ENCODE measurements at regions not wholly inside any gene's neighbourhood (a gene's known extent, or its start where the extent isn't known, plus 50 kb on each side); places are given as distances from the start of the nearest gene placed in this dataset.

- Histone ChIP-seq H3K4me3 (ENCODE audit: low read depth, low read length) (no peak overlapping the region), H3K36me3 (ENCODE audit: control insufficient read depth, insufficient read depth, low read length) (no peaks in the 10 kb centered on the region), H3K4me1 (no peaks in the 10 kb centered on the region), H3K27me3 (replicated peaks; ENCODE audit: control insufficient read depth, insufficient read depth, low read length) (no peaks in the 10 kb centered on the region), H3K9me3 (no peaks in the 10 kb centered on the region)
- peaks cover 2% of the 10 kb centered on the region for H3K27me3 Mint-ChIP-seq (ENCODE audit: insufficient read depth, unreplicated experiment)
- BruUV-seq (replicated peaks): no TSS peak
- no peaks in the 10 kb centered on the region for H3K36me3 Mint-ChIP-seq (ENCODE audit: insufficient read depth, unreplicated experiment)
- ChIA-PET CTCF (no interaction called here), POLR2A (no interaction called here)
- TF ChIP-seq CTCF (IDR thresholded peaks at IDR 0.05; ENCODE audit: insufficient read depth in 1 of 2, low read depth in 1 of 2, low read length in 1 of 2, severe bottlenecking in 1 of 2, unreplicated experiment in 1 of 2): no peak
- H3K4me1 Mint-ChIP-seq (ENCODE audit: low read depth, unreplicated experiment): no peaks in the 10 kb centered on the region
- no peak overlapping the region for H3K4me3 Mint-ChIP-seq (ENCODE audit: unreplicated experiment)
- DNase-seq: no peak
- H3K27ac Mint-ChIP-seq (ENCODE audit: unreplicated experiment): no peak overlapping the region
- intact Hi-C loops (cut with micrococcal nuclease; ENCODE audit: unreplicated experiment): no loop called here
- H3K9me3 Mint-ChIP-seq (ENCODE audit: unreplicated experiment): no peaks in the 10 kb centered on the region
Measured at GRCh38 chr18:10057401-10057893, 143.6 kb downstream of the VAPA start.

GRCh38 chr18:10057894-10058791 is 144.3 kb downstream of the VAPA start:
- no peaks in the 10 kb centered on the region for H3K9me3 ChIP-seq
- H3K36me3 ChIP-seq (ENCODE audit: control insufficient read depth, insufficient read depth, low read length): no peaks in the 10 kb centered on the region
- Mint-ChIP-seq H3K4me3 (ENCODE audit: unreplicated experiment) (no peak overlapping the region), H3K4me1 (ENCODE audit: low read depth, unreplicated experiment) (peaks cover 6% of the 10 kb centered on the region), H3K27me3 (ENCODE audit: insufficient read depth, unreplicated experiment) (peaks cover 5% of the 10 kb centered on the region), H3K27ac (ENCODE audit: unreplicated experiment) (no peak overlapping the region), H3K9me3 (ENCODE audit: unreplicated experiment) (no peaks in the 10 kb centered on the region), H3K36me3 (ENCODE audit: insufficient read depth, unreplicated experiment) (no peaks in the 10 kb centered on the region)
- DNase-seq: no peak
- intact Hi-C loops (cut with micrococcal nuclease; ENCODE audit: unreplicated experiment): no loop called here
- BruUV-seq (replicated peaks): no TSS peak
- CTCF ChIA-PET: no interaction called here
- no peak overlapping the region for H3K4me3 ChIP-seq (ENCODE audit: low read depth, low read length)
- POLR2A ChIA-PET: no interaction called here
- TF ChIP-seq CTCF (IDR thresholded peaks at IDR 0.05; ENCODE audit: insufficient read depth in 1 of 2, low read depth in 1 of 2, low read length in 1 of 2, severe bottlenecking in 1 of 2, unreplicated experiment in 1 of 2): no peak
- no peaks in the 10 kb centered on the region for H3K27me3 ChIP-seq (replicated peaks; ENCODE audit: control insufficient read depth, insufficient read depth, low read length)
- no peaks in the 10 kb centered on the region for H3K4me1 ChIP-seq

DNA sequence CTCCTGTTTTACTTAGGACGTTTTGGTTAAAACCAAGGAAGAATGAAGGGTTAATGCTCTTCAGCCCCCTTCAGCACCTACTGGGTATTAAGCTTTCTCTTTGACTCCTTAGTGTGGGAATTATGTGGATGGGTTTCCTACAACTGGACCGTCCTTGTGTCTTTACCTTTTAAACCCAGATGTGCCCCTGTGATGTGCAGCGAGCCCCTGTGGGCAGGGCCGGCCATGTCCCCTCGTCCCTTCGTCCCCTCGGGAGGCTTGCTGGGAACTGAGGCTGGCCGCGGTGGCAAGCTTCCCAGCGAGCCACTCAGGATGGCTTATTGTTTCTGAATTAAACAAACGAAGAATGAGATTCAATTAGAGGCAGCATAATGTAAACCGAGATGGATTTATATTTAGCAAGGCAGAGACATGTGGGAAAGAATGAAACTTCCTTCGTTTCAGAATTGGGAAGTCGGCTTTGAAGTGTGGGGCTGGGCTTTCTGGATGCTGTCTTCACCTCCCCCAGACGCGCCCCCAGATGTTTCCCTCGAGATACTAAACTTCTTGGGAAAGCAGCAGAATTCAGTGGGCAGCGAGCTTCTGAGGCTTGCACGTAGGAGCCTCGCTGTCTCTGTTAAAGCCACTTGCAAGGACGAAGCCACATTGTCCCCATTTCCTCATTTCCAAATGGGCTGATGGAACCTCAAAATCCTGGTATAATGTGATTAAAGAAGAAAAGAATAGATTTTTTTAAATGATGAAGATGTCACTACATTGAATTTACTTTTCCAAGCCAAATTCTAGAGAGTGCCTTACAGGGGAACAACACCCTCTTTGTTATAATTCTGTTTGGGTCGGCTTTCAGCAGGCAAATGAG is 146.0 kb downstream of the VAPA start:
- Mint-ChIP-seq H3K4me1 (ENCODE audit: low read depth, unreplicated experiment) (peaks cover 7% of the 10 kb centered on the region), H3K36me3 (ENCODE audit: insufficient read depth, unreplicated experiment) (no peaks in the 10 kb centered on the region), H3K9me3 (ENCODE audit: unreplicated experiment) (no peaks in the 10 kb centered on the region), H3K27ac (ENCODE audit: unreplicated experiment) (no peak overlapping the region), H3K27me3 (ENCODE audit: insufficient read depth, unreplicated experiment) (peaks cover 5% of the 10 kb centered on the region), H3K4me3 (ENCODE audit: unreplicated experiment) (no peak overlapping the region)
- Histone ChIP-seq H3K36me3 (ENCODE audit: control insufficient read depth, insufficient read depth, low read length) (no peaks in the 10 kb centered on the region), H3K4me3 (ENCODE audit: low read depth, low read length) (no peak overlapping the region), H3K4me1 (no peaks in the 10 kb centered on the region), H3K27me3 (replicated peaks; ENCODE audit: control insufficient read depth, insufficient read depth, low read length) (no peaks in the 10 kb centered on the region), H3K9me3 (no peaks in the 10 kb centered on the region)
- CTCF ChIA-PET: no interaction called here
- no TSS peak for BruUV-seq (replicated peaks)
- TF ChIP-seq CTCF (IDR thresholded peaks at IDR 0.05; ENCODE audit: insufficient read depth in 1 of 2, low read depth in 1 of 2, low read length in 1 of 2, severe bottlenecking in 1 of 2, unreplicated experiment in 1 of 2): no peak
- POLR2A ChIA-PET: no interaction called here
- no peak for DNase-seq
- intact Hi-C loops (cut with micrococcal nuclease; ENCODE audit: unreplicated experiment): no loop called here
